HCT116 (cell line): ENCODE measurements at regions not wholly inside any gene's neighbourhood (a gene's known extent, or its start where the extent isn't known, plus 50 kb on each side); places are given as distances from the start of the nearest gene placed in this dataset.
A peak's percentile ranks its signal among the peaks of the same experiment; 100 is the strongest.
"Not testable (repeated sequence)": the region's sequence is repeated elsewhere in the genome, so short reads cannot be mapped to it uniquely, and the experiment has no call there.

Experiments
- ATAC-seq: fragments of 200-7000 bp; cut with Tn5 transposase; 2 replicates; pipeline ENCODE4 v1.9.1; 2020; ENCODE audit warnings: mild to moderate bottlenecking, moderate library complexity
- BruUV-seq: library from RNA; stranded (reverse); fragments of 400-500 nt; replicated peaks from 2 replicates; lab custom pipeline; 2021; lab: Mats Ljungman, UMichigan
- CTCF ChIA-PET: fragments of 300-600 bp; sonication (Branson Sonifier 250); formaldehyde crosslinking; loops from one replicate; lab custom pipeline; 2021; ENCODE audit warnings: antibody characterized with exemption; lab: Charles Lee
- POLR2A ChIA-PET: fragments of 300-600, 350-600 bp; sonication (Branson Sonifier 250); formaldehyde crosslinking; loops from one replicate; lab custom pipeline; 2021; ENCODE audit warnings: antibody characterized with exemption; lab: Charles Lee
- RAD21 ChIA-PET, 2 experiments: fragments of 300-600 bp; sonication (Branson Sonifier 250); formaldehyde crosslinking; loops; one replicate each; lab custom pipeline; 2023; ENCODE audit warnings: low total read pairs in 2 of 2; ENCODE audit not compliant: uncharacterized antibody in 2 of 2, unreplicated experiment in 2 of 2, low non-redundant PET in 1 of 2; lab: Charles Lee
- DNase-seq: peaks from one replicate; pipeline ENCODE4 v3.0.0-alpha.2; 2010; ENCODE audit warnings: low read depth, low spot score
- H2AFZ ChIP-seq: fragments of 200-600 bp; shearing (Covaris generic), sonication (generic); 2 replicates; pipeline ENCODE4 v1.6.1; 2017; ENCODE audit warnings: low read depth, mixed run types, mixed read lengths, antibody characterized with exemption, low read length; ENCODE audit not compliant: poor library complexity, severe bottlenecking
- H3K27ac ChIP-seq: 2 replicates; pipeline ENCODE4 v1.5.1; 2012; ENCODE audit warnings: low read depth, low read length
- H3K27me3 ChIP-seq: fragments of 200-600 bp; sonication (generic); 2 replicates; pipeline ENCODE4 v1.6.1; 2016; ENCODE audit warnings: mixed run types, low read length, mixed read lengths; ENCODE audit not compliant: insufficient read depth
- H3K36me3 ChIP-seq, 2 experiments: fragments of 200-500 bp in 1 of 2; fragments of 200-600 bp in 1 of 2; sonication (Bioruptor generic) in 1 of 2; sonication (generic) in 1 of 2; 2 replicates each; pipeline versions ENCODE4 v1.5.1 to v1.6.1; 2014 to 2016; ENCODE audit warnings: low read length in 2 of 2, inconsistent platforms in 1 of 2, mixed read lengths in 1 of 2, mixed run types in 1 of 2; ENCODE audit not compliant: insufficient read depth in 2 of 2, control insufficient read depth in 1 of 2
- H3K4me1 ChIP-seq, 2 experiments: fragments of 200-600 bp in 1 of 2; sonication (generic) in 1 of 2; 2 replicates each; pipeline versions ENCODE4 v1.5.1 to v1.6.1; 2012 to 2017; ENCODE audit warnings: low read length in 2 of 2, inconsistent platforms in 1 of 2, mild to moderate bottlenecking in 1 of 2, mixed read lengths in 1 of 2, mixed run types in 1 of 2, moderate library complexity in 1 of 2; ENCODE audit not compliant: insufficient read depth in 2 of 2, control insufficient read depth in 1 of 2
- H3K4me2 ChIP-seq: fragments of 200-600 bp; sonication (generic); 2 replicates; pipeline ENCODE4 v1.6.1; 2017; ENCODE audit warnings: mixed run types, low read length, mixed read lengths
- H3K4me3 ChIP-seq, 2 experiments: fragments of 200-600 bp in 1 of 2; sonication (generic) in 1 of 2; replicated peaks in 1 of 2; 2 replicates each; pipeline ENCODE4 v1.5.1; 2011 to 2016; ENCODE audit warnings: low read length in 2 of 2, control low read depth in 1 of 2, low read depth in 1 of 2, mild to moderate bottlenecking in 1 of 2, mixed read lengths in 1 of 2, mixed run types in 1 of 2
- H3K79me2 ChIP-seq: fragments of 200-600 bp; sonication (generic); 2 replicates; pipeline ENCODE4 v1.6.1; 2017; ENCODE audit warnings: mild to moderate bottlenecking, mixed run types, low read length, moderate library complexity, mixed read lengths; ENCODE audit not compliant: insufficient read depth
- H3K9ac ChIP-seq: fragments of 200-600 bp; sonication (generic); 2 replicates; pipeline ENCODE4 v1.6.1; 2016; ENCODE audit warnings: low read length, mixed read lengths
- H3K9me2 ChIP-seq: fragments of 200-600 bp; sonication (generic), shearing (Covaris generic); 2 replicates; pipeline ENCODE4 v1.6.1; 2017; ENCODE audit warnings: mixed run types, mild to moderate bottlenecking, moderate library complexity; ENCODE audit not compliant: insufficient read depth
- H3K9me3 ChIP-seq, 2 experiments: fragments of 200-500 bp in 1 of 2; fragments of 200-600 bp in 1 of 2; sonication (Bioruptor generic) in 1 of 2; sonication (generic) in 1 of 2; 2 replicates each; pipeline ENCODE4 v1.6.1; 2014 to 2017; ENCODE audit warnings: low read length in 2 of 2, mixed read lengths in 2 of 2, inconsistent platforms in 1 of 2, low read depth in 1 of 2, mild to moderate bottlenecking in 1 of 2, mixed run types in 1 of 2, moderate library complexity in 1 of 2; ENCODE audit not compliant: control insufficient read depth in 1 of 2, insufficient read depth in 1 of 2
- H4K20me1 ChIP-seq: fragments of 200-600 bp; sonication (generic), shearing (Covaris generic); 2 replicates; pipeline ENCODE4 v1.6.1; 2017; ENCODE audit warnings: mixed run types, mild to moderate bottlenecking, moderate library complexity; ENCODE audit not compliant: insufficient read depth
- CBX3 ChIP-seq: IDR thresholded peaks from 2 replicates; pipeline ENCODE4 v1.6.1; 2012; ENCODE audit warnings: low read depth
- CEBPB ChIP-seq: IDR thresholded peaks from 2 replicates; pipeline ENCODE4 v1.6.1; 2012; ENCODE audit warnings: low read depth
- EGR1 ChIP-seq: IDR thresholded peaks from 2 replicates; pipeline ENCODE4 v1.6.1; 2012; ENCODE audit warnings: low read depth
- EZH2 ChIP-seq: fragments of 200-600 bp; sonication (generic); IDR thresholded peaks from 2 replicates; pipeline ENCODE4 v1.6.1; 2017; ENCODE audit warnings: antibody characterized with exemption, mixed run types
- EZH2phosphoT487 ChIP-seq: fragments of 200-600 bp; IDR thresholded peaks from 2 replicates; pipeline ENCODE4 v1.6.1; 2018; ENCODE audit warnings: antibody characterized with exemption, borderline replicate concordance
- FOSL1 ChIP-seq: IDR thresholded peaks from 2 replicates; pipeline ENCODE4 v1.6.1; 2012; ENCODE audit warnings: low read depth
- JUND ChIP-seq: IDR thresholded peaks from 2 replicates; pipeline ENCODE4 v1.6.1; 2012
- POLR2A ChIP-seq: IDR thresholded peaks from 2 replicates; pipeline ENCODE4 v1.7.0; 2011; ENCODE audit warnings: borderline replicate concordance; ENCODE audit not compliant: insufficient read depth, insufficient read length; ENCODE audit errors: extremely low read depth
- RAD21 ChIP-seq: IDR thresholded peaks from 2 replicates; pipeline ENCODE4 v1.6.1; 2012; ENCODE audit warnings: low read depth, mild to moderate bottlenecking
- SP1 ChIP-seq: IDR thresholded peaks from 2 replicates; pipeline ENCODE4 v1.6.1; 2012; ENCODE audit warnings: low read depth
- SRF ChIP-seq: IDR thresholded peaks from 2 replicates; pipeline ENCODE4 v1.6.1; 2012; ENCODE audit warnings: low read depth
- ZFX ChIP-seq: fragments of 450-650 bp; IDR thresholded peaks from 2 replicates; pipeline ENCODE4 v1.6.1; 2017
- intact Hi-C: fragments of 100-400 bp; cut with micrococcal nuclease; formaldehyde crosslinking; loops from 2 replicates; pipeline ENCODE4 v1.10.0; 2022

DNA sequence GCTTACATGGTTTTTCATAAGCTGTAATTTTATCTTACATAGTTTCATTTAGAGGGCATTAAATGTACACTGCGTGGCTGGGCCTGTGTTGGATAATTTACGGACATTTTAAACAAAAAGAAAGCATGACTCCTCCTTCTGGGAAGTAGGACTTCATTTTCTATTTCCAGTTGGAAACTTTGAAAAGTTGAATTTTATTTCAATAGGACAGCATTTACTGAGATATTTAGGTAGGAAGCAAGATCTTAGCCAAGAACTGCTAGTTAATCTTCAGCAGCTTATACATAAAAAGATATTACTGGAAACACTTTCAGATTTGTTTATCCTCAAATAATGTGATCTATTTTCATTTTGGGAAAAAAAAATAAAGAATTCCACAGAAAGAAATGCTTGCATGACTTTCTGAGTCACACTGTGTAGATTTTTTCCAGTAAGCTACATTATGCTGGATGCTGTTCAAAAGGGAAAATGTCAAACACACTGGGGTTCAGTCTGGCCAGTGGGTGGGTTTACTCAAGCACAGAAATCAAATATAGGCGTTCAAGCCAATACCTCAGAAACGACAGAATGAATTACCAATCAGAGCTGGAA, 239.4 kb upstream of the KRR1 start:
- Histone ChIP-seq H4K20me1 (no peaks in the 10 kb centered on the region), H3K27me3 (no peaks in the 10 kb centered on the region), H3K9ac (peak overlapping the region; percentile 53), H3K79me2 (peaks cover 3% of the 10 kb centered on the region; the same call in 1 of the 2 replicates), H3K4me2 (peak overlapping the region; percentile 50), H3K9me3 (no peaks in the 10 kb centered on the region), H3K27ac (peak overlapping the region; percentile 100), H3K9me2 (no peaks in the 10 kb centered on the region), H2AFZ (no peak overlapping the region), H3K36me3 (no peaks in the 10 kb centered on the region), H3K4me3 (no peak overlapping the region), H3K4me1 (peaks cover 65 to 79% of the 10 kb centered on the region in 2 experiments)
- ChIA-PET CTCF (no interaction called here), POLR2A (interaction anchor here (0.5 to 1.5 kb wide), 5 partner anchors 16 to 276 kb away, joined by 3 to 4 read pairs (median 4); no protein-coding TSS in a partner anchor), RAD21 (no interaction called here)
- no peak for ATAC-seq
- BruUV-seq = no TSS peak
- no peak for DNase-seq
- intact Hi-C loops = no loop called here
- no peak for TF ChIP-seq CBX3
- TF ChIP-seq RAD21 = 0 out of 2 replicates have a peak, but pooled peaks have one; percentile 5
- peak; percentile 60 for TF ChIP-seq SP1
- no peak for TF ChIP-seq EZH2phosphoT487
- no peak for TF ChIP-seq EZH2
- TF ChIP-seq ZFX = no peak
- TF ChIP-seq FOSL1 = peak; percentile 33; the same call in 1 of the 2 replicates
- TF ChIP-seq POLR2A = no peak
- TF ChIP-seq JUND = 0 out of 2 replicates have a peak, but pooled peaks have one; percentile 44
- no peak for TF ChIP-seq EGR1
- TF ChIP-seq CEBPB = 0 out of 2 replicates have a peak, but pooled peaks have one; percentile 20
- no peak for TF ChIP-seq SRF

DNA sequence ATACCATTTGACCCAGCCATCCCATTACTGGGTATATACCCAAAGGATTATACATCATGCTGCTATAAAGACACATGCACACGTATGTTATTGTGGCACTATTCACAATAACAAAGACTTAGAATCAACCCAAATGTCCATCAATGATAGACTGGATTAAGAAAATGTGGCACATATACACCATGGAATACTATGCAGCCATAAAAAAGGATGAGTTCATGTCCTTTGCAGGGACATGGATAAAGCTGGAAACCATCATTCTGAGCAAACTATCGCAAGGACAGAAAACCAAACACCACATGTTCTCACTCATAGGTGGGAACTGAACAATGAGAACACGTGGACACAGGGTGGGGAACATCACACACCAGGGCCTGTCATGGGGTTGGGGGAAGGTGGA, 237.6 kb upstream of the KRR1 start:
- H3K4me1 ChIP-seq = peaks cover 65 to 79% of the 10 kb centered on the region in 2 experiments
- H3K4me3 ChIP-seq, H3K9me2 ChIP-seq, BruUV-seq, ATAC-seq, H3K27ac ChIP-seq, H4K20me1 ChIP-seq, H2AFZ ChIP-seq, H3K9ac ChIP-seq, CTCF ChIA-PET, H3K9me3 ChIP-seq, H3K4me2 ChIP-seq, intact Hi-C loops, DNase-seq, H3K27me3 ChIP-seq, H3K36me3 ChIP-seq, RAD21 ChIA-PET, H3K79me2 ChIP-seq: not testable (repeated sequence)
- POLR2A ChIA-PET = interaction anchor here (1.5 kb wide), 1 partner anchor 16 kb away, joined by 4 read pairs; no protein-coding TSS in a partner anchor
